Stimulated activated CD4-positive, alpha-beta T cell treated with anti-CD3 and anti-CD28 coated beads, Interleukin-1b, Interleukin-23, amount 100 ng/mL, for 1 hour (primary cell): ENCODE measurements at regions not wholly inside any gene's neighbourhood (a gene's known extent, or its start where the extent isn't known, plus 50 kb on each side); places are given as distances from the start of the nearest gene placed in this dataset.
"Not testable (repeated sequence)": the region's sequence is repeated elsewhere in the genome, so short reads cannot be mapped to it uniquely, and the experiment has no call there.

Experiments used
- DNase-seq, 2 donors: peaks; one replicate each; pipeline ENCODE4 v3.0.0-alpha.2; 2020; ENCODE audit warnings: low read depth in 2 of 2

GRCh38 chr1:219352961-219353651 lies 179.4 kb downstream of the LYPLAL1 start:
- no peak for DNase-seq

DNA sequence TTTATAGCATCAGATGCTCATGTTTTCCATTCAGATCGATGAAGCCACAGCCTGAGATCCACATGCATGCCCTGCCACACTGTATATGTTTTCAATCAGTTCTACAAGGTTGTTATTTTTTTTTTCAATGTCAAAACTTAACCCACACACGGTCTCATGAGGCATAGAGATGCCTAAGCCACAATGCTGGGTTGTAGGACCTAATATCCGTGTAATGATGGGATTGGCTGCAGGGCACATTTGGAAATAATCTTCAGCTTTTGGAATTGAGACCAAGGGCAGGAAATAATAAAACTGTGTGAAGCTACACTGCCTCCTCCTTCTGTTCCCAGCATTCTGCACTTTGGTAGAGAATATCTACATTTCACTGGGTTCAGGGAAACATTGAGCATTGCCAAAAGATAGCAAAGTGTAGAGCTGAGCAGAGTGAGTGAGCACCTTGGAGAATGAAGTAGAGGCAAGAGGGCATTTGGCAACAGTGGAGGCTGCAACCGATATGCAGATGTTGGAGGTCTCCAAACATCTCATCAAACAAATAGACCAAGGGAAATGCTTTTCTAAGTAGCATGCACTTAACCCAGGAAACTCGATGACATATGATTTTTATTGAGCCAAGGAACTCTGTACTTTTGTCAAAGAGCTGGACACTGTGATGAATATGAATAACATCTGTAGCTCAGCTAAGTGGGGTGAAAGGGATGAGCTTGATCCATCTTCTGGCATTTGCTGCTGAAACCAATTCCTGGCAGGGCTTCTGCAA lies 176.7 kb downstream of the LYPLAL1 start:
- DNase-seq, result no peak

DNA sequence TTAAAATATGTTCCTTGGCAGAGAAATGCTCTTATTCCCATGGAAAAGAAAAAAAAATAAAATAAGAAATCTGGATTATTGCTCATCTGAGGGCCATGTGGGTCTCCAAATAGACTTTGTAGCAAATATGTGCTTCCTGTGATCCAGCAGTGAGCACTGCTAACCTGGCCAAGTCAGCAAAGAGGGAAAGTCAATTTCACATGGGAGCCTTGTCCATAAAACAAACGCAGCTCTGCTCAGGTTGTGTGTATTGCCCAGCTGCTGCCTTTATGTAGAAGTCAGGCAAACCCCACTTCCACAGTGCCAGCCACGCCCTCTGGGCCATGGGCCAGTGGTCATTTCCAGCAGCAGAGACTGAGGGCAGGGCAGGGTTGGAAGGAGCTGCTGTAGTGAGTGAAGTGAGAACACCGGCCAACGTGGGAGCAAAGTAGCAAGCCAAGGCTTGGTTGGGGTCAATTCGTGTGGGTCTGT lies 174.3 kb downstream of the LYPLAL1 start:
- DNase-seq, result no peak

GRCh38 chr1:219347376-219347775 lies 173.7 kb downstream of the LYPLAL1 start:
- no peak for DNase-seq

GRCh38 chr1:219345953-219346352 lies 172.3 kb downstream of the LYPLAL1 start:
- no peak for DNase-seq

DNA sequence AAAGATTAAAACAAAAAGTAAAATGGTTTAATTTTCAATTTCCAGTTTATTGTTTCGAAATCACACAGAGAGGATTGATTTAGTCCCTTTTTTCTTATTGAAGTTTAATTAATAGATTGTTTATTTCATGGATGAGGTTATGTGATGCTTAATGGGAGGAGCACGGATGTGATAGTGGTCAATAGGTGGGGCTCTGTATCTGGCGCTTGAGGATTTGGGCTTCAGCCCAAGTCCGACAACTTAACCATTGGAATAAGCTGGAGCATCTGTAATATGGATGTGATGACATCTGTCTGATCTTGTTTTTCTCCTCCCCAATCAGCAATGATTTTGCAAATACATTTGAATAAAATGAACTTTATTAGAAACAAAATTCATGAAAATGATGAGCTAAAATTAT lies 169.2 kb downstream of the LYPLAL1 start:
- DNase-seq, result no peak

DNA sequence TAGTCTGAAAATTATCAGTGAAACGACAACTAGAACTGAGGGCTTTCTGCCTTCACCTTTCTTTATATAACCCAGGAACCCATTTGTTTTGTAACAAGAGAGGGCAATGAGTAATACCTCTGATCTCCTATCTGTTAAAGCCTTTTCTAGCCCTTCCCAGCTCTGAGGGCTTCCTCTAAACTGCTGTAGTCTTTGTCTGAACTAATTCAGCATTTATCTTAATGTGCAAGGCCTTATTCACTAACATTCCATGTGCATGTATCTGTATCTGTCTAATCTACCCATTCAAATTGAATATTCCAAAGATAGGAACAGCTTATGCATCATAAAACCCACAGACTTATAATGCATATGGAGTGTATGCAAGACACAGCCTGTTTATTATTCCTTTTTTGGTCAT lies 167.1 kb downstream of the LYPLAL1 start:
- DNase-seq, result no peak

DNA sequence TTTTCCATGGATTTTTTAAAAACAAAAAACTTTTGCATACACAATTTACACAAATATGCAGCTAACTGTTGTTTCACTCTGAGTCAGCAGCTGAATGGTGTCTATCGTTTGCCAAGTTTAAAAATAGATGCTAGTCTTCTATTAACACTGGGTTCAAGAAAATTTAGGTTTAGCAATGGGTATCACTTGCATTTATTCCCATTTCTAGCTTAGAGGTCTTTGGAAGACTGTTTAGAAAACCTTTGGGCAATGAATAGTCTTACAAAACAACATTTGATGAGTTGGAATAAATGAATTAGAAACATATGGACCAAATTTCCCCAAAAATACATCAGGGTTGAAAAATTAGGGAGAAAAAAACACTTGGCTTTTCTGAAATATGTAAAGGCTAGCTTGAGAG lies 165.8 kb downstream of the LYPLAL1 start:
- no peak for DNase-seq

- DNase-seq, result no peak
These were observed 163.9 kb downstream of the LYPLAL1 start for GRCh38 chr1:219337588-219337987.

- DNase-seq, result no peak
These were observed 159.9 kb downstream of the LYPLAL1 start for GRCh38 chr1:219333626-219334025.

- no peak for DNase-seq
These were observed 157.7 kb downstream of the LYPLAL1 start for GRCh38 chr1:219331424-219331823.

- no peak for DNase-seq
These were observed 157.0 kb downstream of the LYPLAL1 start for GRCh38 chr1:219330669-219331068.

DNA sequence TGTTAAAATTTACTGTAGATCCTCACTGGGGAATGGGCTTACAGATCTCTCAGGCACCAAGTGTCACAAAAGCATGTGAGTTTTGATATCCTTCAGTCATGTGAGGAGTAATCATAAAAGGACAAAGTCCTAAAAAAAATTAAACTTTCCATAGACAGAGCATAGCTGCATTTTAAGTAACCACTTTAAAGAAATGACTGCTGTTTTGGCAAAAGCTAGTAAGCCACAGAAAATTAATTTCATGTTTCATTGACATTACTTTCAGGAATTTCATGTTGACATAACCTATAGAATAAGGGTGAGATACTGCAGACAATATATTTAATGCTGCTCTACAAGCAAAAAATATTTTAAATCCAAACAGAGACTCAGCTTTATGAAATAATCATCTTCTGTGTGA lies 156.3 kb downstream of the LYPLAL1 start:
- no peak for DNase-seq

DNA sequence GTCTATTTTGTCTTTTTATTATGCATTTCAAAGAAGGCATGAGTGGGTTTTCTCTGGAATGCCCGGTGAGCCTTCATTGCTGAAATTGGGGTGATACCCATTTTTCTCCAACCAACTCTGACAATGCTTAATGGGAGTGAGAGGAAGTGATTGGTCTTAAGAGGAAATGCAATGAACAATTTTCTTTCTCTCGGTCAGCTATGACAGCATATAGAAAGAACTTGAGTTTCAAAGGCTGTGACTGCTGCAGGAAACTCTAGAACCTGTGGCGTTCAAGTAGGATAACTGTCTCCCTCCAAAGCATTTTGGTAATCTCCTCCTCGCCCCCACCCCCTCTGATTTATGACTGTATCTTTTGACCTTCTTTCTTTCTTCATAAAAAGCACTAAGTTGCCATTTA lies 155.9 kb downstream of the LYPLAL1 start:
- no peak for DNase-seq

GRCh38 chr1:219326843-219327242 lies 153.2 kb downstream of the LYPLAL1 start:
- DNase-seq, result no peak

- DNase-seq, result no peak
These were observed 151.7 kb downstream of the LYPLAL1 start for GRCh38 chr1:219325368-219325742.

GRCh38 chr1:219324629-219325367 lies 151.1 kb downstream of the LYPLAL1 start:
- no peak for DNase-seq

DNA sequence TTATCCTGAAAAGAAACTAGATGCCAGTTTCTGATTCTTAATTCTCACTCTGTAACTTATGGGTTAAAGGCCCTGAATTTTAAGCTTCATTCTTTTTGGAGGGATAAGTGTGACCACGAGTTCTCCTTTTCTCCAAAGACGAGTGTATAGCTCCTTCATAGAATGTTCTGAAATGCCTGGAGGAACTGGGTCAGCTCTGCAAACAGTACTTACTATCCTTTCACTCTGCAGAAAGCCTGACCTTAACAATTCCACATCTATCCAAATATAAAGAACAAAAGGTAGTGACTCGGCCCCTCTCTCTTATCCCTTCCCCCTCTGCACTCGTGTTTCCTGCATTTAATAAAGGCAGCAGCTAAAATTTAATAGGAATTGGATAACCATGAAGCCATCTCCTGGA lies 150.5 kb downstream of the LYPLAL1 start:
- no peak for DNase-seq

DNA sequence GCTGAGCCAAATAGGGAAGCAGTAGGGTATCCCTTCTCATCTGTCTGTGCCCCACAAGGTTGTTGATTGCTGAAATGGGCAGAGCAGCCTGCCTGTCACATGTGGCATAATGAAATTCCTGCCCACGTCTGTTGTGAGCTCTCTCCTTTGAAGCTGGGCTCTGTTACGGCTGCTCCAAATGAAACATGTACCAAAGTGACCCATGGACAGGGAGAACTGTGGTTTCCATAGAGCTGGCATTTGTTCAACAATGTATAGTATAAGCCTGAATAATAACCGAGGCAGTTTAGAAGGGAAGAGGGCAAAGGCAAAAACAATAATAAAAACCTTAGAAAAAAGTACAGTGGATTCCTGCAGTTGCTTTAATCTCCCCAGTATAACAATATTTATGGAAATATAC lies 149.7 kb downstream of the LYPLAL1 start:
- DNase-seq, result no peak

DNA sequence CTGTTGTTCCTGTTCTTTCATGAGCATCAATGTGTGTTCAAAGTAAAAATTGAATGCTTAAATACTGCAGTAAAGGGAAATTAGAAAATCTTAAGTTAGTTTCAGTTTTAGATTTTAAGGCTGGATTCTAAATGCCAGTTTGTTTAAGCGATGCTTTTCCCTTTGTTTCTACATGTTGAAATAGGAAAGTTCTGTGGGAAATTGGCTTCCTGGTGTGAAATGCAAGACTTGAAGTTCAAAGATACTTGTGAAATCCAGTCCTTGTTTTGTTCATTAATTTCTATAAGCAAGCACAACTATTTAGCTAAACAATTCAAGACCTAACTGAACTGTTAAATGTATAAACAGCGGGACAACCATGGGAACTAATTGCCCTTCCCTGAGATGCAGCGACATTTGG lies 149.1 kb downstream of the LYPLAL1 start:
- DNase-seq, result no peak

DNA sequence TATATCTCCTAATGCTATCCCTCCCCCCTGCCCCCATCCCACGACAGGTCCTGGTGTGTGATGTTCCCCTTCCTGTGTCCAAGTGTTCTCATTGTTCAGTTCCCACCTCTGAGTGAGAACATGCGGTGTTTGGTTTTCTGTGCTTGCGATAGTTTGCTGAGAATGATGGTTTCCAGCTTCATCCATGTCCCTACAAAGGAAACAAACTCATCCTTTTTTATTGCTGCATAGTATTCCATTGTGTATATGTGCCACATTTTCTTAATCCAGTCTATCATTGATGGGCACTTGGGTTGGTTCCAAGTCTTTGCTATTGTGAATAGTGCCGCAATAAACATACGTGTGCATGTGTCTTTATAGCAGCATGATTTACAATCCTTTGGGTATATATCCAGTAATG lies 146.9 kb downstream of the LYPLAL1 start:
- DNase-seq, result not testable (repeated sequence)

DNA sequence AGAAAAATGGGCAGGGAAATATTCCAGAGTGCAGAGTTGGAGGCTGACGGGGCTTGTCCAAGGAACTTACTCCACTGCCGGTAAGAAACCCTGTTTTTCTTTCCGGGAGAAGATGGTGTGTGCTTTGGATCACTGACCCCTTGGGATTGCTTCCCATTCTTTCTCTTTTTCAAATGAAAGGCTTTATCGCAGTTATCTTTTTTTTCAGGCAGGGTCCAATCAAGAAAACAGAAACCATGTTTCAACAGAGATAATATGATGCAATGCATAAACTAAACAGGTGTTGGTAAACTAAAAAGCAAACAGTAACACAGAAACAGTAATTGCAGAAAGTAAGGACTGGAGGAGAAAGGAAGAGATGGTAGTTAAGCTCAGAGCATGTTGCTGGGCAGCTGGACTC lies 145.1 kb downstream of the LYPLAL1 start:
- DNase-seq, result no peak
